Spleen (tissue), 11 donors: ENCODE measurements at regions not wholly inside any gene's neighbourhood (a gene's known extent, or its start where the extent isn't known, plus 50 kb on each side); places are given as distances from the start of the nearest gene placed in this dataset.
A peak's percentile ranks its signal among the peaks of the same experiment; 100 is the strongest.

ENCODE experiments used
- DNase-seq: peaks from one replicate; pipeline ENCODE4 v3.0.0-alpha.2; 2020
- H3K27ac ChIP-seq, 8 donors: fragments of 200-600 bp; sonication (generic) in 7 of 8; 1 replicate in 4 of 8; 2 replicates in 4 of 8; pipeline versions ENCODE4 v1.5.0 to v1.8.0; 2016 to 2021; ENCODE audit warnings: inconsistent platforms in 4 of 8, mild to moderate bottlenecking in 4 of 8, moderate library complexity in 1 of 8
- H3K27me3 ChIP-seq, 7 donors: fragments of 200-600 bp; sonication (generic) in 6 of 7; replicated peaks in 1 of 7; 1 replicate in 4 of 7; 2 replicates in 3 of 7; pipeline versions ENCODE4 v1.5.0 to v1.8.0; 2016 to 2021; ENCODE audit warnings: inconsistent platforms in 3 of 7, mild to moderate bottlenecking in 1 of 7
- H3K36me3 ChIP-seq, 6 donors: fragments of 200-600 bp; sonication (generic) in 5 of 6; 1 replicate in 4 of 6; 2 replicates in 2 of 6; pipeline versions ENCODE4 v1.5.0 to v1.8.0; 2016 to 2021; ENCODE audit warnings: inconsistent platforms in 2 of 6
- H3K4me1 ChIP-seq, 6 donors: fragments of 200-600 bp; sonication (generic) in 5 of 6; 1 replicate in 3 of 6; 2 replicates in 3 of 6; pipeline versions ENCODE4 v1.5.0 to v1.8.0; 2016 to 2021; ENCODE audit warnings: inconsistent platforms in 3 of 6
- H3K4me3 ChIP-seq, 8 donors: fragments of 200-600 bp; sonication (generic) in 7 of 8; 1 replicate in 4 of 8; 2 replicates in 4 of 8; pipeline versions ENCODE4 v1.5.0 to v1.8.0; 2016 to 2021; ENCODE audit warnings: inconsistent platforms in 4 of 8, mild to moderate bottlenecking in 4 of 8, moderate library complexity in 2 of 8
- H3K9me3 ChIP-seq, 8 donors: fragments of 200-600 bp; sonication (generic) in 7 of 8; 1 replicate in 4 of 8; 2 replicates in 4 of 8; pipeline versions ENCODE4 v1.5.0 to v1.8.0; 2016 to 2021; ENCODE audit warnings: inconsistent platforms in 4 of 8
- CTCF ChIP-seq, 11 experiments: fragments of 200-600 bp in 7 of 11; fragments of 450-650 bp in 4 of 11; sonication (generic) in 4 of 11; IDR thresholded peaks in 8 of 11; conservative IDR thresholded peaks in 3 of 11; 1 replicate in 7 of 11; 2 replicates in 4 of 11; pipeline versions ENCODE4 v1.4.0 to v1.8.0; 2016 to 2021; ENCODE audit warnings: antibody characterized with exemption in 11 of 11, inconsistent platforms in 4 of 11, mild to moderate bottlenecking in 1 of 11
- POLR2A ChIP-seq, 3 donors: fragments of 450-650 bp; IDR thresholded peaks; one replicate each; pipeline ENCODE4 v1.5.1; 2017; ENCODE audit warnings: antibody characterized with exemption in 3 of 3, mild to moderate bottlenecking in 1 of 3
- POLR2AphosphoS5 ChIP-seq, 3 donors: sonication (generic); formaldehyde crosslinking; IDR thresholded peaks; one replicate each; pipeline ENCODE4 v1.5.1; 2017; ENCODE audit warnings: antibody characterized with exemption in 3 of 3
- WGBS, 5 donors: extraction: QIAGEN DNeasy Blood & Tissue Kit in 3 of 5; methylation state at CpG; one replicate each; pipeline versions ENCODE4 v1.1.5 to v1.1.7; 2013 to 2018; 5-methylcytosine and 5-hydroxymethylcytosine counted together
- intact Hi-C: fragments of 100-400 bp; cut with DNase I; formaldehyde crosslinking; loops from one replicate; pipeline ENCODE4 v1.15.0; 2023; ENCODE audit warnings: low total_unique reads
- donor health status: healthy with polysubstance abuse.
- donor health status: DM: no; HTN: no; CAD: no; lungs with moderate emphysema.
- donor health status: DM: no; HTN: no; CAD: no.
- donor health status: Bipolar disorder and iron deficiency.
- donor health status: healthy.
- donor health status: DM: no; HTN: no; CAD: no.
- donor health status: DM: yes; HTN: yes; CAD: no.

- intact Hi-C loops = no loop called here
- TF ChIP-seq POLR2AphosphoS5 (IDR thresholded peaks at IDR 0.05) = no peak
- TF ChIP-seq POLR2A (IDR thresholded peaks at IDR 0.05) = no peak
- TF ChIP-seq CTCF (IDR thresholded peaks at IDR 0.05 in 8 of 11, conservative IDR thresholded peaks at IDR 0.05 in 3 of 11) = no peak
- no peaks in the 10 kb centered on the region for H3K9me3 ChIP-seq
- H3K36me3 ChIP-seq = no peaks in the 10 kb centered on the region
- DNase-seq = no peak
- no peaks in the 10 kb centered on the region for H3K27me3 ChIP-seq
- peaks cover 0 to 42% (median 14%) of the 10 kb centered on the region in 6 donors for H3K4me1 ChIP-seq
- H3K4me3 ChIP-seq = no peak overlapping the region
- 70 to 89% (median 76%) methylated on average over 2 of the region's 2 CpGs for WGBS, 5 donors
- H3K27ac ChIP-seq = no peak overlapping the region
Measured at GRCh38 chr9:107980984-107981383, 491.4 kb upstream of the KLF4 start.

GRCh38 chr9:107976767-107977166 lies 487.2 kb upstream of the KLF4 start:
- no peaks in the 10 kb centered on the region for H3K36me3 ChIP-seq
- no peaks in the 10 kb centered on the region for H3K9me3 ChIP-seq
- H3K4me3 ChIP-seq = no peak overlapping the region
- no peak for TF ChIP-seq CTCF (IDR thresholded peaks at IDR 0.05 in 8 of 11, conservative IDR thresholded peaks at IDR 0.05 in 3 of 11)
- peak in 2 of 3 donors; percentile 66 to 79 for TF ChIP-seq POLR2AphosphoS5 (IDR thresholded peaks at IDR 0.05)
- no peak for TF ChIP-seq POLR2A (IDR thresholded peaks at IDR 0.05)
- H3K27me3 ChIP-seq = no peaks in the 10 kb centered on the region
- peaks cover 0 to 28% (median 6%) of the 10 kb centered on the region in 6 donors for H3K4me1 ChIP-seq
- peak overlapping the region in 2 of 8 donors; percentile 19 to 35 for H3K27ac ChIP-seq
- intact Hi-C loops = no loop called here
- 29 to 75% (median 50%) methylated on average over 1 of the region's 1 CpG for WGBS, 5 donors
- peak; percentile 69 for DNase-seq

GRCh38 chr9:107975426-107976010 lies 485.9 kb upstream of the KLF4 start:
- intact Hi-C loops = no loop called here
- Histone ChIP-seq H3K4me1 (peaks cover 0 to 29% (median 7%) of the 10 kb centered on the region in 6 donors), H3K9me3 (no peaks in the 10 kb centered on the region), H3K27me3 (no peaks in the 10 kb centered on the region), H3K4me3 (no peak overlapping the region), H3K36me3 (no peaks in the 10 kb centered on the region), H3K27ac (peak overlapping the region in 3 of 8 donors; percentile 8 to 21 (median 19))
- WGBS, 5 donors = 60 to 79% (median 72%) methylated on average over 5 of the region's 5 CpGs
- no peak for TF ChIP-seq POLR2AphosphoS5 (IDR thresholded peaks at IDR 0.05)
- no peak for TF ChIP-seq CTCF (IDR thresholded peaks at IDR 0.05 in 8 of 11, conservative IDR thresholded peaks at IDR 0.05 in 3 of 11)
- no peak for TF ChIP-seq POLR2A (IDR thresholded peaks at IDR 0.05)
- DNase-seq = no peak

- intact Hi-C loops = no loop called here
- WGBS, 5 donors = 90 to 100% (median 91%) methylated on average over 1 of the region's 1 CpG
Measured at GRCh38 chr9:107973451-107973850, 483.9 kb upstream of the KLF4 start.

More at GRCh38 chr9:107973451-107973850, 483.9 kb upstream of the KLF4 start:
- no peak for TF ChIP-seq CTCF (IDR thresholded peaks at IDR 0.05 in 8 of 11, conservative IDR thresholded peaks at IDR 0.05 in 3 of 11)
- no peak for TF ChIP-seq POLR2A (IDR thresholded peaks at IDR 0.05)
- TF ChIP-seq POLR2AphosphoS5 (IDR thresholded peaks at IDR 0.05) = no peak
- peaks cover 0 to 26% (median 7%) of the 10 kb centered on the region in 6 donors for H3K4me1 ChIP-seq
- no peaks in the 10 kb centered on the region for H3K27me3 ChIP-seq
- DNase-seq = no peak
- no peak overlapping the region for H3K27ac ChIP-seq
- no peak overlapping the region for H3K4me3 ChIP-seq
- H3K36me3 ChIP-seq = no peaks in the 10 kb centered on the region
- H3K9me3 ChIP-seq = no peaks in the 10 kb centered on the region
